LNCAP (cell line): ENCODE measurements at regions not wholly inside any gene's neighbourhood (a gene's known extent, or its start where the extent isn't known, plus 50 kb on each side); places are given as distances from the start of the nearest gene placed in this dataset.
A peak's percentile ranks its signal among the peaks of the same experiment; 100 is the strongest.

Experiments
- CTCF ChIP-seq: fragments of 450-650 bp; IDR thresholded peaks from 2 replicates; pipeline ENCODE4 v1.5.1; 2017; ENCODE audit warnings: mild to moderate bottlenecking

GRCh38 chr4:186481998-186482790, 73.2 kb downstream of the MTNR1A start:
- no peak for TF ChIP-seq CTCF

GRCh38 chr4:186475202-186475601, 80.2 kb downstream of the MTNR1A start:
- no peak for TF ChIP-seq CTCF

- no peak for TF ChIP-seq CTCF
These were observed 81.4 kb downstream of the MTNR1A start for GRCh38 chr4:186473933-186474332.

- peak; percentile 63 for TF ChIP-seq CTCF
These were observed 82.4 kb downstream of the MTNR1A start for GRCh38 chr4:186472948-186473347.

GRCh38 chr4:186471441-186471840, 83.9 kb downstream of the MTNR1A start:
- no peak for TF ChIP-seq CTCF

- no peak for TF ChIP-seq CTCF
These were observed 97.3 kb downstream of the MTNR1A start for GRCh38 chr4:186458050-186458449.

GRCh38 chr4:186451982-186452381, 103.4 kb downstream of the MTNR1A start:
- TF ChIP-seq CTCF = no peak

GRCh38 chr4:186449954-186450353, 105.4 kb downstream of the MTNR1A start:
- TF ChIP-seq CTCF = no peak
